Tibial nerve (tissue), 4 donors: ENCODE measurements at regions not wholly inside any gene's neighbourhood (a gene's known extent, or its start where the extent isn't known, plus 50 kb on each side); places are given as distances from the start of the nearest gene placed in this dataset.

Experiments
- CTCF ChIP-seq, 5 experiments: fragments of 200-600 bp in 3 of 5; fragments of 450-650 bp in 2 of 5; sonication (generic) in 3 of 5; IDR thresholded peaks; one replicate each; pipeline ENCODE4 v1.5.1; 2016 to 2019; ENCODE audit warnings: antibody characterized with exemption in 5 of 5, mild to moderate bottlenecking in 3 of 5, moderate library complexity in 2 of 5
- EP300 ChIP-seq, 2 donors: sonication (generic); formaldehyde crosslinking; IDR thresholded peaks; one replicate each; pipeline ENCODE4 v1.6.1; 2017; ENCODE audit warnings: antibody characterized with exemption in 2 of 2, mild to moderate bottlenecking in 1 of 2

GRCh38 chr2:175606010-175606841, 395.8 kb downstream of the LNPK start:
- TF ChIP-seq CTCF (IDR thresholded peaks at IDR 0.05) (no peak), EP300 (IDR thresholded peaks at IDR 0.05) (no peak)
